HUES6 (cell line): ENCODE measurements at regions not wholly inside any gene's neighbourhood (a gene's known extent, or its start where the extent isn't known, plus 50 kb on each side); places are given as distances from the start of the nearest gene placed in this dataset.
"Not testable (repeated sequence)": the region's sequence is repeated elsewhere in the genome, so short reads cannot be mapped to it uniquely, and the experiment has no call there.

ENCODE experiments used
- H3K27ac ChIP-seq: 2 replicates; pipeline ENCODE4 v1.7.0; 2013; ENCODE audit warnings: low read depth, mild to moderate bottlenecking, low read length, inconsistent platforms
- H3K27me3 ChIP-seq: 2 replicates; pipeline ENCODE4 v1.6.1; 2013; ENCODE audit warnings: low read length; ENCODE audit not compliant: control insufficient read depth, insufficient read depth
- H3K36me3 ChIP-seq: 2 replicates; pipeline ENCODE4 v1.6.1; 2013; ENCODE audit warnings: low read length; ENCODE audit not compliant: control insufficient read depth, insufficient read depth
- H3K4me1 ChIP-seq: 2 replicates; pipeline ENCODE4 v1.6.1; 2013; ENCODE audit warnings: low read length; ENCODE audit not compliant: control insufficient read depth, insufficient read depth
- H3K4me3 ChIP-seq: 2 replicates; pipeline ENCODE4 v1.5.1; 2013; ENCODE audit warnings: low read depth, low read length
- H3K9ac ChIP-seq: one replicate; pipeline ENCODE4 v1.6.1; 2013; ENCODE audit warnings: mild to moderate bottlenecking, low read length
- H3K9me3 ChIP-seq: 2 replicates; pipeline ENCODE4 v1.6.1; 2013; ENCODE audit warnings: low read depth, low read length; ENCODE audit not compliant: control insufficient read depth, insufficient read depth

GRCh38 chr16:59341368-59341767 lies 607.3 kb upstream of the GOT2 start:
- peaks cover 11% of the 10 kb centered on the region for H3K4me1 ChIP-seq
- no peak overlapping the region for H3K9ac ChIP-seq
- no peaks in the 10 kb centered on the region for H3K36me3 ChIP-seq
- H3K4me3 ChIP-seq: no peak overlapping the region
- no peaks in the 10 kb centered on the region for H3K9me3 ChIP-seq
- peaks cover 100% of the 10 kb centered on the region for H3K27me3 ChIP-seq
- H3K27ac ChIP-seq: no peak overlapping the region

GRCh38 chr16:59339871-59340270 lies 605.8 kb upstream of the GOT2 start:
- no peaks in the 10 kb centered on the region for H3K36me3 ChIP-seq
- no peak overlapping the region for H3K4me3 ChIP-seq
- H3K4me1 ChIP-seq: peaks cover 19% of the 10 kb centered on the region
- no peaks in the 10 kb centered on the region for H3K9me3 ChIP-seq
- no peak overlapping the region for H3K27ac ChIP-seq
- peaks cover 100% of the 10 kb centered on the region for H3K27me3 ChIP-seq
- no peak overlapping the region for H3K9ac ChIP-seq

GRCh38 chr16:59336136-59336695 lies 602.1 kb upstream of the GOT2 start:
- Histone ChIP-seq H3K9ac (no peak overlapping the region), H3K9me3 (no peaks in the 10 kb centered on the region), H3K27ac (no peak overlapping the region), H3K36me3 (no peaks in the 10 kb centered on the region), H3K4me3 (no peak overlapping the region), H3K27me3 (peaks cover 99% of the 10 kb centered on the region), H3K4me1 (peaks cover 16% of the 10 kb centered on the region)

- H3K36me3 ChIP-seq, H3K9ac ChIP-seq, H3K27ac ChIP-seq, H3K9me3 ChIP-seq, H3K4me3 ChIP-seq, H3K4me1 ChIP-seq: not testable (repeated sequence)
- H3K27me3 ChIP-seq: peaks cover 60% of the 10 kb centered on the region
These were observed 597.6 kb upstream of the GOT2 start for GRCh38 chr16:59331708-59332107.

- H3K4me3 ChIP-seq: no peak overlapping the region
- H3K4me1 ChIP-seq: no peaks in the 10 kb centered on the region
- peaks cover 47% of the 10 kb centered on the region for H3K27me3 ChIP-seq
- H3K9me3 ChIP-seq: no peaks in the 10 kb centered on the region
- H3K36me3 ChIP-seq: no peaks in the 10 kb centered on the region
- H3K27ac ChIP-seq: no peak overlapping the region
- H3K9ac ChIP-seq: no peak overlapping the region
These were observed 596.0 kb upstream of the GOT2 start for GRCh38 chr16:59330019-59330670.

- no peaks in the 10 kb centered on the region for H3K36me3 ChIP-seq
- H3K27me3 ChIP-seq: peaks cover 40% of the 10 kb centered on the region
- no peaks in the 10 kb centered on the region for H3K4me1 ChIP-seq
- H3K9ac ChIP-seq: no peak overlapping the region
- H3K4me3 ChIP-seq: no peak overlapping the region
- no peaks in the 10 kb centered on the region for H3K9me3 ChIP-seq
- no peak overlapping the region for H3K27ac ChIP-seq
These were observed 594.8 kb upstream of the GOT2 start for GRCh38 chr16:59328961-59329360.

GRCh38 chr16:59327894-59328293 lies 593.8 kb upstream of the GOT2 start:
- peaks cover 35% of the 10 kb centered on the region for H3K27me3 ChIP-seq
- no peaks in the 10 kb centered on the region for H3K9me3 ChIP-seq
- no peak overlapping the region for H3K27ac ChIP-seq
- no peak overlapping the region for H3K9ac ChIP-seq
- no peaks in the 10 kb centered on the region for H3K4me1 ChIP-seq
- no peak overlapping the region for H3K4me3 ChIP-seq
- H3K36me3 ChIP-seq: no peaks in the 10 kb centered on the region

- H3K9ac ChIP-seq: no peak overlapping the region
These were observed 592.8 kb upstream of the GOT2 start for GRCh38 chr16:59326955-59327354.

GRCh38 chr16:59324462-59324861 lies 590.3 kb upstream of the GOT2 start:
- Histone ChIP-seq H3K27me3 (peaks cover 21% of the 10 kb centered on the region; the same call in 1 of the 2 replicates), H3K36me3 (no peaks in the 10 kb centered on the region), H3K9me3 (no peaks in the 10 kb centered on the region), H3K4me1 (no peaks in the 10 kb centered on the region), H3K4me3 (no peak overlapping the region), H3K9ac (no peak overlapping the region), H3K27ac (no peak overlapping the region)

More at GRCh38 chr16:59326955-59327354, 592.8 kb upstream of the GOT2 start:
- Histone ChIP-seq H3K36me3 (no peaks in the 10 kb centered on the region), H3K9me3 (no peaks in the 10 kb centered on the region), H3K4me3 (no peak overlapping the region), H3K4me1 (no peaks in the 10 kb centered on the region), H3K27me3 (peaks cover 33% of the 10 kb centered on the region), H3K27ac (no peak overlapping the region)

GRCh38 chr16:59320657-59321056 lies 586.5 kb upstream of the GOT2 start:
- H3K36me3 ChIP-seq: no peaks in the 10 kb centered on the region
- no peak overlapping the region for H3K9ac ChIP-seq
- H3K9me3 ChIP-seq: no peaks in the 10 kb centered on the region
- peaks cover 21% of the 10 kb centered on the region; the same call in 1 of the 2 replicates for H3K27me3 ChIP-seq
- no peak overlapping the region for H3K27ac ChIP-seq
- no peak overlapping the region for H3K4me3 ChIP-seq
- H3K4me1 ChIP-seq: no peaks in the 10 kb centered on the region

GRCh38 chr16:59319871-59320270 lies 585.8 kb upstream of the GOT2 start:
- no peak overlapping the region for H3K27ac ChIP-seq
- no peaks in the 10 kb centered on the region for H3K36me3 ChIP-seq
- H3K9ac ChIP-seq: no peak overlapping the region
- no peak overlapping the region for H3K4me3 ChIP-seq
- H3K9me3 ChIP-seq: no peaks in the 10 kb centered on the region
- peaks cover 15% of the 10 kb centered on the region; the same call in 1 of the 2 replicates for H3K27me3 ChIP-seq
- no peaks in the 10 kb centered on the region for H3K4me1 ChIP-seq
